ENCODE measurements at regions not wholly inside any gene's neighbourhood (a gene's known extent, or its start where the extent isn't known, plus 50 kb on each side); places are given as distances from the start of the nearest gene placed in this dataset.

GRCh38 chr11:26142891-26143290 lies 189.0 kb upstream of the ANO3 start:
- TF ChIP-seq CTCF (IDR thresholded peaks at IDR 0.05) = no peak
- no peak for TF ChIP-seq POLR2A (IDR thresholded peaks at IDR 0.05)
